ENCODE measurements at regions not wholly inside any gene's neighbourhood (a gene's known extent, or its start where the extent isn't known, plus 50 kb on each side); places are given as distances from the start of the nearest gene placed in this dataset.

GRCh38 chr6:51487937-51488336 lies 599.5 kb downstream of the PKHD1 start:
- TF ChIP-seq CTCF (conservative IDR thresholded peaks at IDR 0.05) (no peak), EZH2 (IDR thresholded peaks at IDR 0.05; ENCODE audit: low read depth) (no peak)
